T-helper 2 cell treated with Interferon-gamma antibody and Interleukin-4, amounts not matched to agents 5 μg/mL and 100 μg/mL, for 36 hours (primary cell): ENCODE measurements at regions not wholly inside any gene's neighbourhood (a gene's known extent, or its start where the extent isn't known, plus 50 kb on each side); places are given as distances from the start of the nearest gene placed in this dataset.
"Not testable (repeated sequence)": the region's sequence is repeated elsewhere in the genome, so short reads cannot be mapped to it uniquely, and the experiment has no call there.

Experiments
- DNase-seq: peaks from one replicate; pipeline ENCODE4 v3.0.0; 2021; ENCODE audit warnings: low spot score
- H3K27ac Mint-ChIP-seq: one replicate; pipeline ENCODE4 v1.8.0; 2021; ENCODE audit warnings: mild to moderate bottlenecking, mixed read lengths
- H3K27me3 Mint-ChIP-seq: one replicate; pipeline ENCODE4 v1.8.0; 2021; ENCODE audit warnings: low read depth, mixed read lengths
- H3K36me3 Mint-ChIP-seq: one replicate; pipeline ENCODE4 v1.8.0; 2021; ENCODE audit warnings: low read depth, mixed read lengths
- H3K4me1 Mint-ChIP-seq: one replicate; pipeline ENCODE4 v1.8.0; 2021; ENCODE audit warnings: low read depth, mixed read lengths
- H3K4me3 Mint-ChIP-seq: one replicate; pipeline ENCODE4 v1.8.0; 2022; ENCODE audit warnings: mild to moderate bottlenecking, moderate library complexity, mixed read lengths
- H3K9me3 Mint-ChIP-seq: one replicate; pipeline ENCODE4 v1.8.0; 2021; ENCODE audit warnings: mixed read lengths

DNA sequence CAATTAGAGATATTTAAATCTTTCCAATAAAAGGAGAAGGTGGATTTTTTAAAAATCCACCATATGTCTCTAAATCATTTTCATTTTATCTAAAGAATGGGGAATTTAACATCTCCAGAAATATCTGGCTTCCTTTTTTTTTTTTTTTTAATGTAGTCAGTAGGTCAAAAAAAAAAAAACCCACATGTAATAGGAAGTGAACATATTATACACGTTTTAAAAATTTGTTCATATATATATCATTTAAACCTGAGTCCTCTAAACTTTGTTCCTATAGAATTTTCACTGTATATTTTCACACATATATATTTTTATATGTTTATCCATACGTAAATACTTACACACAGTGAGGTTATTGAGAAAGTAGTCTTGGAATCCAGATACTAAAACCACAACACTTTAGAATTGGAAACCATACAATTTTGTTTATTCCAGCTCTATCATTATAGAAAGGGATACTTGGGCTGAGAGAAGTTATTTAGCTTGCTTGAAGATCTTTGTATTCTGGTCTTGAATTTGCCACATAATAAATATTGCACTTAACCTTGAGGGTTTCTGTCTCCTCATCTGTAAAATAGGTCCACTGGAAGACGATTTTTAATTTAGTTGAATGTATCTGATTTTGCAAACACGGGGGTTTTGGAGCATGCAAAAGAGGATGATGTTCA lies 62.1 kb upstream of the ZNF217 start:
- Mint-ChIP-seq H3K4me1 (peaks cover 70% of the 10 kb centered on the region), H3K36me3 (no peaks in the 10 kb centered on the region), H3K4me3 (peak overlapping the region; percentile 61), H3K27me3 (no peaks in the 10 kb centered on the region), H3K27ac (peak overlapping the region; percentile 68), H3K9me3 (no peaks in the 10 kb centered on the region)
- DNase-seq = no peak

- peaks cover 64% of the 10 kb centered on the region for H3K4me1 Mint-ChIP-seq
- H3K27me3 Mint-ChIP-seq = no peaks in the 10 kb centered on the region
- peak overlapping the region; percentile 60 for H3K4me3 Mint-ChIP-seq
- no peak for DNase-seq
- H3K9me3 Mint-ChIP-seq = no peaks in the 10 kb centered on the region
- H3K36me3 Mint-ChIP-seq = no peaks in the 10 kb centered on the region
- H3K27ac Mint-ChIP-seq = peak overlapping the region; percentile 74
Measured at GRCh38 chr20:53654932-53655624, 61.4 kb upstream of the ZNF217 start.

- peak overlapping the region; percentile 41 for H3K27ac Mint-ChIP-seq
- H3K4me3 Mint-ChIP-seq, H3K36me3 Mint-ChIP-seq, DNase-seq, H3K27me3 Mint-ChIP-seq, H3K9me3 Mint-ChIP-seq: not testable (repeated sequence)
- H3K4me1 Mint-ChIP-seq = peaks cover 60% of the 10 kb centered on the region
Measured at GRCh38 chr20:53654521-53654920, 60.9 kb upstream of the ZNF217 start.

- Mint-ChIP-seq H3K27me3 (no peaks in the 10 kb centered on the region), H3K4me1 (peaks cover 50% of the 10 kb centered on the region), H3K36me3 (no peaks in the 10 kb centered on the region), H3K9me3 (no peaks in the 10 kb centered on the region), H3K4me3 (peak overlapping the region; percentile 78), H3K27ac (peak overlapping the region; percentile 92)
- no peak for DNase-seq
Measured at GRCh38 chr20:53652859-53653517, 59.3 kb upstream of the ZNF217 start.

GRCh38 chr20:53652090-53652858 lies 58.6 kb upstream of the ZNF217 start:
- DNase-seq = peak; percentile 24
- Mint-ChIP-seq H3K4me1 (peaks cover 44% of the 10 kb centered on the region), H3K36me3 (no peaks in the 10 kb centered on the region), H3K9me3 (no peaks in the 10 kb centered on the region), H3K4me3 (peak overlapping the region; percentile 78), H3K27ac (peak overlapping the region; percentile 92), H3K27me3 (no peaks in the 10 kb centered on the region)

GRCh38 chr20:53649493-53649892 lies 55.9 kb upstream of the ZNF217 start:
- not testable (repeated sequence) for H3K27ac Mint-ChIP-seq, H3K36me3 Mint-ChIP-seq, H3K27me3 Mint-ChIP-seq, DNase-seq, H3K9me3 Mint-ChIP-seq, H3K4me3 Mint-ChIP-seq
- H3K4me1 Mint-ChIP-seq = peaks cover 31% of the 10 kb centered on the region

DNA sequence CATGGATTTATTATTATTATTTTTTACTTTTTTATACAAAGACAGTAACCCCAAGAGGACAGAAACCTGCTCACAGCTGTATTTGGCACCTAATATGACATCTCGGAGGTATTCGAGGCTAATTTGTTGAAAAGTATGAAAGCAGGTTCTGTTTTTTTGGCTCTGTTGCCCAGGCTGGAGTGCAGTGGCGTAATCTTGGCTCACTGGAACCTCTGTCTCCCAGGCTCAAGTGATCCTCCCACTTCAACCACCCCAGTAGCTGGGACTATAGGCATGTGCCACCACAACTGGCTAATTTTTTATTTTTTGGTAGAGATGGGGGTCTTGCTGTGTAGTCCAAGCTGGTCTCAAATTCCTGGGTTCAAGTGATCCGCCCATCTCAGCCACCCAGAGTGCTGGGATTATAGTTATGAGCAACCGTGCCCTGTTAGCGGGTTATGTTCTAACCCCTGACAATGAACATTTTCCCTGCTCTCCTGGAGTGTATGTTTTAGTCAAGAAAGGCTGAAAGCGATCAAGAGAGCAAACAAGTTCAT lies 53.7 kb upstream of the ZNF217 start:
- Mint-ChIP-seq H3K9me3 (no peaks in the 10 kb centered on the region), H3K27me3 (no peaks in the 10 kb centered on the region), H3K4me3 (no peak overlapping the region), H3K4me1 (peaks cover 29% of the 10 kb centered on the region), H3K36me3 (no peaks in the 10 kb centered on the region), H3K27ac (no peak overlapping the region)
- no peak for DNase-seq

- DNase-seq = no peak
- Mint-ChIP-seq H3K36me3 (no peaks in the 10 kb centered on the region), H3K27ac (no peak overlapping the region), H3K4me3 (no peak overlapping the region), H3K27me3 (no peaks in the 10 kb centered on the region), H3K4me1 (peaks cover 27% of the 10 kb centered on the region), H3K9me3 (no peaks in the 10 kb centered on the region)
Measured at GRCh38 chr20:53646550-53646949, 52.9 kb upstream of the ZNF217 start.

- Mint-ChIP-seq H3K4me1 (peaks cover 30% of the 10 kb centered on the region), H3K36me3 (no peaks in the 10 kb centered on the region), H3K4me3 (no peak overlapping the region), H3K9me3 (no peaks in the 10 kb centered on the region), H3K27me3 (no peaks in the 10 kb centered on the region), H3K27ac (no peak overlapping the region)
- DNase-seq = no peak
Measured at GRCh38 chr20:53645582-53645897, 51.9 kb upstream of the ZNF217 start.

GRCh38 chr20:53644108-53644507 lies 50.5 kb upstream of the ZNF217 start:
- H3K36me3 Mint-ChIP-seq, DNase-seq, H3K9me3 Mint-ChIP-seq, H3K4me3 Mint-ChIP-seq, H3K27me3 Mint-ChIP-seq: not testable (repeated sequence)
- Mint-ChIP-seq H3K4me1 (peaks cover 38% of the 10 kb centered on the region), H3K27ac (peak overlapping the region; percentile 31)
